ENCODE measurements at regions not wholly inside any gene's neighbourhood (a gene's known extent, or its start where the extent isn't known, plus 50 kb on each side); places are given as distances from the start of the nearest gene placed in this dataset.
"Not testable (repeated sequence)": the region's sequence is repeated elsewhere in the genome, so short reads cannot be mapped to it uniquely, and the experiment has no call there.

DNA sequence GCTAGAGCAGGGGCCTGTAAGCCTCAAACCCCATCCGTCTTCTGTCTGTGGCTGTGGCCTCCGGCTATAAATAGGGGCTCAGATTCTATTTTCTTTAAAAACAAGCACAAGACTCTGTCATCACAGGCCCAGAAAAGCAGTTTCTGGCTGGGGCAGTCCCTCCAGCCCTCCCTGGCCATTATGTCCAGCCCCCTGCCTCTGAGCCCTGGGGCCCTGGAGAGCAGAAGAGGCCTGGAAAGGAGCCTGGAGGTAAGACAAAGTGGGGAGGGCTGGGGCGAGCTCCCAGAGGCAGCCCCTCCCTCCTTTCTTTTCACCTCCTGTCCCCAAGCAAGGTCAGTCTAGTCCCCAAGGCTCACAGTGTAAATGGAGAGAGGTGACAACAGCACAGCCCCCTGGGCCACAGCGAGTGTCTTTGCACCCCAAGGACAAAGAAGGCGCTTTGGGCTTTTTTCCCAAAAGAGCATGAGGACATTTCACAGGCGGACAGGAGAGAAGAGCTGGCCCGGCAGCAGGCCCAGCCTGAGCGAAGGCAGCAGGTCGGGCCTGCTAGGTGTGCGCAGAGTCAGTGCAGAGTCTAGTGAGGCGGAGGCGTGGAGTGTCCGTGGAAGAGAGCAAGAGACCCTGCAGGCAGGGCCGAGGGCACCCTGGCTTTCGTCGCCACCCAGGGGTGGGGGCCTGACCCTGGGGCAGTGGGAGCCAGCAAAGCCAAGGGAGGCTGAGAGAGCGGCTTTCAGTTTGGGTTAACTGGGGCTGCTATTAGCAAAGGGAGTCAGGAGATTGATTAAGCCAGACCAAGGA is 188.3 kb downstream of the TBC1D2B start:
- no peak for DNase-seq (ENCODE audit: low read depth)
- no peak for TF ChIP-seq CTCF (IDR thresholded peaks at IDR 0.05; ENCODE audit: insufficient read depth, low read depth, low read length)
- H3K4me3 ChIP-seq (ENCODE audit: low read depth, low read length) = no peak overlapping the region

DNA sequence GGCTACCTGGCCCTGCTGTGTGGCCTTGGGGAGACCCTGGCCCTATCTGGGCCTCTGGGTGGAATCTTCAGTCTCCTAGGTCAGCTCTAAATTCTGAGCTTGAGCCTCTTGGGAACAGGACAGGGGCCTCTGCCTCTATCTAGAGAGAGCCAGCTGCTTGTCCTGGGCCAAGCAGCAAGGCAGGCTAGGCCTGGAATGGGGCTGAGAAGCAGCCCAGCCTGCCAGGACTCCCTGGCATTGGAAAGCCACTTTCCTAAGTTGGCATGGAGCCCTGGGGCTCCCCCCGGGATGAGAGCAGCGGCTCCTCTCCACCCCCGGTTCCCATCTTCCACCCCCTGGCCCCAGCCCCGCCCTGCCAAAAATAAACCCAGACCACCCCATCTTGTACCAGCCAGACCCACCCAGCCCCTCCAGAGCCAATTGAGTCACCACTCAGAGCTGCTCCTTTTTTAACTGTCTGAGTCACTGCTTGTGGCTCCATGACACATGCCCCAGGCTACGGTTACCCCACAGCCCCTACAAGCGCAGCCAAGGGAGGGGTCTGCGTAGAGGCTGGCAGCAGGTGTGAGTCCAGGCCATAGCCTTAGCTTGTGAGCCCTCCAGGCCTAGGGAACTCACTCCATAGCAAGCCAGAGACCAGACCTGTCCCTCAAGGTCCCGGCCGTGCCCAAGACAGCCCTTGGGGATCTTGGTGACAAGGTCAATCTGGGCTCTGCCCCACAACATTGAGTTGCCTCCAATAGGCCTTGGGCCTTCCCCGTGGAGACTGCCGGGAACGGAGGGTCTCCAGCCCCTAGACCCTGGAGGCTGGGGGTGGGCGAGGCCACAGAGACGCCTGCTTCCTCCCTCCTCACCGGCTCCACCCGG is 189.7 kb downstream of the TBC1D2B start:
- not testable (repeated sequence) for DNase-seq (ENCODE audit: low read depth); H3K4me3 ChIP-seq (ENCODE audit: low read depth, low read length)

DNA sequence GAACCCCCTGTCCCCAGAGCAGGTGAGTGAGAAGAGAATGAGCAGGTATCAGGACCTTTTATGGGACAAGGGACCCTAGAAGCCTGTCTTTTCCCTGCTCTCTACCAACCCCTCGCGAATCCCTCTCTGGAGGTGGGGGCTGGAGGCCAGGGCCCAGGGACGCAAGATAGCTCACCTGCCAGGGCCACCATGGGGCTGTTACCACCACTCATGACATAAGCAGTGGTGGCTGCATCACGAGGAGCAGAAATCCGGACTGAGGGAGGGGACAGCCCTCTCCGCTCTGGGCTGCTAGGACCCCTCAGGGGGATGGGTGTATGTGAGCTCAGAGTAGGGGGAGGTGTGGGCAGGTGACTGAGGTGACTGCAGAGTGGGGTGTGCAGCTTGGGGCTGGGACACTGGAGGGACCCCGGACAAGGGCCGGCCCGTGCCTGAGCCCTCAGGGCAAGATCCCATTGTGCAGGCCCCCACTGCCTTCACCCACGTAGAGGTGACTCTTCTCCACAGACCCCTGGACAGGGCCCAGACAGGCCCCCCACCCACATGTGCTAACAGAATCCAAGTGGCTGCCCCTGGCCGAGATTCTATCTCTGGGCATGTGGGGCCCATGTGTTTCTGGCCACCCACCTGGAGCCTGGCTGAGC is 190.6 kb downstream of the TBC1D2B start:
- TF ChIP-seq CTCF (IDR thresholded peaks at IDR 0.05; ENCODE audit: insufficient read depth, low read depth, low read length) = no peak
- DNase-seq (ENCODE audit: low read depth) = no peak
- no peak overlapping the region for H3K4me3 ChIP-seq (ENCODE audit: low read depth, low read length)

DNA sequence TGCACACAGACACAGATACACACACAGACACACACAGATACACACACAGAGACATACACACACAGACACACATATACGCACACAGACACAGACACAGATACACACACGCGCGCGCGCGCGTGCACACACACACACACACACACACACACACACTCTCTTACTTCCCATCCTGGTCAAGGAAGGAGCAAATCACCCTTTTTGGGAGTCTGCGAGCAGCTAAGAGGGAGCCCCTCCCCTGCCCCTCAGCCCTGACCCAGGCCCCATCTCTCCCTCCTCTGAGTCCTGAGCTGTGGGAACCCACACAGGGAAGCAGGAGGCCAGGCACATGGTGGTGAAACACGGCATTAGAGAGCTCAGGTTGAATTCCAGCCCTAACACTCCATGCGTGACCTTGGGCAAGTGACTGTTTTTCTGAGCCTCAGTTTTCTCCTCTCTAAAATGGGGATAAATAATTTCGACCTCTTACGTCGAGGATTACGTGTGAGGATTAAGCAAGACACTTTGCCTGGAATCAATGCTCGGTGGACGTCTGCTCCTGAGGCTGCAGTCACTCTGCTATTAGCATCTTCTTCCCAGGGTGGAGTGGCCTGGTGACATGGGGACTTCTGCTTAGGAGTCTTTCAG is 191.5 kb downstream of the TBC1D2B start:
- H3K4me3 ChIP-seq (ENCODE audit: low read depth, low read length); DNase-seq (ENCODE audit: low read depth): not testable (repeated sequence)

GRCh38 chr15:77883012-77883411 is 194.5 kb downstream of the TBC1D2B start:
- DNase-seq (ENCODE audit: low read depth); H3K4me3 ChIP-seq (ENCODE audit: low read depth, low read length): not testable (repeated sequence)

DNA sequence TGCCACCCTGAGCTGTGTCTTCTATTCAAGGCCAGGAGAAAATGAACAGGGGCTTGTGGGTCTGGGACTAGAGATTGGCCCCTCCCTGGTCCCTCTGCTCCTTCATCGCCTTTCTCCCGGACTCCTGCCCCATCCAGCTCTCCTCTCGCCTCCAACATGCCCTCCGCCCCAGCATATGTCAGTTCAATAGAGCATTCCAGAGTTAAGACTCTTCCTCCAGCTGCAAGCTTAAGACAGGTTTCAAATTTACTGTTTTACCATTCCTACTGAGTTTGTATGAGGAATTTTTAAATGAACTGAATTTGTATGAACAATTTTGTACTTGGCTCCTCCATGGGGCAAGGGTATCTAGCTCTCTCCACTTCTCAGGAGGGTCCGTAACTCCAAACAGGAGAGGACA is 195.6 kb downstream of the TBC1D2B start:
- H3K4me3 ChIP-seq (ENCODE audit: low read depth, low read length) = no peak overlapping the region
- DNase-seq (ENCODE audit: low read depth) = no peak
- no peak for TF ChIP-seq CTCF (IDR thresholded peaks at IDR 0.05; ENCODE audit: insufficient read depth, low read depth, low read length)

DNA sequence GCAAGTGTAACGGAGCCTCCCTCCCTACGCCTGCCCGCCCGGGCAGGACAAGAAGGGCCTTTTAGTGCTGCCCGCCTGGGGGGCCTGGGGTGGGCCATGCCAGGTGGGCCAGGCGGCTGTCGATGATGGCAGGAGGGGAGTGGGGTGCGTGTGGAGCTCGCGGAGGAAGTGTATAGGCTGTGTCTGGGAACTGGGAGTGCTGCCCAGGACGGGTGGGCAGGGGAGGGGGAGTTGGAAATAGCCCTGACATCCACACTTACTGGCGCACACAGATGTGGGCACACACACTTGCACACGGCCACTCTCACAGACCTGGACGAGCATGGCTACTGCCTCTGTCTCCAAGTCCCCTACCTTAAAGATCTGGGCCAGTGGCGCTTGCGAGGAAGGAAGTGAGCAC is 196.0 kb downstream of the TBC1D2B start:
- not testable (repeated sequence) for DNase-seq (ENCODE audit: low read depth); H3K4me3 ChIP-seq (ENCODE audit: low read depth, low read length)

GRCh38 chr15:77879466-77879865 is 198.0 kb downstream of the TBC1D2B start:
- H3K4me3 ChIP-seq (ENCODE audit: low read depth, low read length); DNase-seq (ENCODE audit: low read depth): not testable (repeated sequence)

DNA sequence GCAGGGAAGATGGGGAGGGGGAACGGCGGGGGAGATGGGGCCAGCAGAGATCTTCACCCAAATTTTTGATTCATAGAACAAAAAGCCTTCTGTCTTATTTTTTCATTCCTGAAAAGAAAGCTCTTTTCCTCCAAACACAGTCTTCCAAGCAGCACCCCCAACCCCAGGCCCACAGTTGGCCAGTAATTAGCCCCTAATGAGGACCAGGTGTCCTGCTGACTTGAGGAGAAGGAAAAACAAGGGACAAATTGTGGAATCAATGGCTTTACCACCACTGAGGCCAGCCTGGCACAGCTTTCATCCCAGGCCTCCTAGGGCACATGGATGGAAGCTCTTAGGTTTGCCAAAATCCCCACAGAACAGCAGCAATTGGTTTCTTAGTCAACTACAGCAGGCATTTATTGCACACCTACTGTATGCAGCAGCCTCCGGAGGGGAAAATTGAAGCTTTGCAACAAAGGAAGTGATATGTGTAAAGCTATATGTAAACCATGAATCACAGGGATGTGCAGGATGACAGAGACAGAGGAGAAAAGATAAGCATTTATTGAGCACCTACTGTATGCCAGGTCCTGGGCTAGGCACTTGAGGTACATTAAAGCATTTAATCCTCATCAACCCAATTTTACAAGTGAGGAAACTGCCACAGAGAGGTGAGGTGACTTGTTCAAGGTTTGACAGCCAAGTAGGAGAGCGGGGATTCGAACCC is 199.5 kb downstream of the TBC1D2B start:
- no peak for DNase-seq (ENCODE audit: low read depth)
- no peak overlapping the region for H3K4me3 ChIP-seq (ENCODE audit: low read depth, low read length)
- TF ChIP-seq CTCF (IDR thresholded peaks at IDR 0.05; ENCODE audit: insufficient read depth, low read depth, low read length) = no peak

DNA sequence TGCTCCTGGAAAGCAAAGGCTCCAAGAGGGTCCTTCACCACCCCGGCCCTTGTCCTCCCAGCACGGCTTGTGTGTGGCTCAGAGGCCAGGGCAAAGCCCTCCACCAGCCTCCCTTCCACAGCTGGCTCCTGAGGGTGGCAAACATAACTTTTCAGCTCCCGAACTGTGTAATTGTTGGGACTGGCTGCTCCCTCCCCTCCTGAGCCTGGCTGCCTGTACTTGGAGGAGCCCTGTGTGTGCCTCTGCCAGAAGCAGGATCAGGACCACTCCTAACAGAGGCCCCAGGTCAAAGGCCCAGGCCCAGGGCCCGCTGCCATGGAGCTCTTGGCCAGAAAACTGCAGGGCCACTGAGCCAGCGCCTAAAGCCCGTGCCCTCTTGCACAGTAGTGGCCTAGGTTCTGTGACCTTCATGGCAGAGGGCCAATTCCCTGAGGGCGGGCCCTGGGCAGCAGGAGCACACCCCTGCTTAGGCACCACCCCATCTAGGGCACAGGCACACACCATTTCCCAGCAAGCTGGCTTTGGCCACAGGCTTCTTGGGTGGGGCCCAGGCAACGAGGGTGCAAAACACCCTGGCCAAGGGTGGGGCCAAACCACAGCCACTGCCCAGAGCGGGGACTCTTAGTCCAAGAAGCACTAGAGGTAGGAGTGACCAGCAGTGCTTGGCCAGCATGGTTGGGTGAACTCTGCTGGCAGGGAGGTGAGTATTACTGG is 201.2 kb downstream of the TBC1D2B start:
- DNase-seq (ENCODE audit: low read depth); H3K4me3 ChIP-seq (ENCODE audit: low read depth, low read length): not testable (repeated sequence)

All from fibroblast of villous mesenchyme (primary cell).